NCI-H1930 (cell line): ENCODE measurements at regions not wholly inside any gene's neighbourhood (a gene's known extent, or its start where the extent isn't known, plus 50 kb on each side); places are given as distances from the start of the nearest gene placed in this dataset.

ENCODE experiments used
- DNase-seq, 2 experiments: peaks; one replicate each; lab custom pipeline; 2025; lab: John Stamatoyannopoulos, UW

DNA sequence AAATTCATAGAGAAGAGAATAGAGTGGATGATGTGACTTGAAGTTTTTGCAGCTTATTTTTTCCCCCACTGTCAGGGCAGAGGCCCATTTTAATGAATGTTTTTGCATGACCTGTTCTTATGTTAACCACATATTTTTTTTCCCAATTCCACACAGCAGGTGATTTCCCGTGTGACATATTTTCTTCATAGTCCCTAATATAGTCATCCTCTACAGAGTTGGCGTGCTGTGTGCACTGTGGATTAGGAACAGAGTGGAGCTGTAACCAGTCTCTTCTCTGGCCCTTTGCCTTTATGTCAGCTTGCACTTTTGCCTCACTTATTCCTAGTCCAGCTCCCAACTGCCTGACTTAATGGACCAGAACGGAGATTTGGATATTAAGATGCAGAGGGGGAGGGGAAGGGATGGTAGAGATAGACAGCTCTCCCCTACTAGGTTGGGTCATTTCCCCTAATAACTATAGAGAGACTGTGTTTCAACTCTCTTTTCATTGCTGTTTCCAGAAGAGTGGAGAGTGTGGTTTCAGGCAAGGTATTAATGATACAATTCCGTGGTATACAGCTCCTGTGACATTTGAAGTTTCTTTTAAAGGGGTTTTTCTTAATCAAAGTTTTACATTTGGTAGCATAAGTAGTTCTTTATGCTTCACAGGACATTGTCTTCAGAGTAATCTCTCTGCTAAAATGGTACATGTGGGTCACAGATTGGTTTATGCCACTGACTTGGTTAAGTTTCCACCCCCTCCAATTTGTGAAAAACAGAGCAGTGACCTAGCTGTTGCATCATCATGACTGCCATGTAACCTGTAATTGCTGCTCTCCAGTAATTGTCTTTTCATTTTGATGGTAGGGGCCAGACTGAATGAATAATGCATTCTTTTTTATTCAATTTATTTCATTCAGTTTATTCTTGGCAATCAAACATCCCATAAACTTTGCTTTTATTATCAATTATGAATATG, 161.3 kb downstream of the HAUS1 start:
- peak in 1 of 2 experiments; percentile 31 for DNase-seq

- no peak for DNase-seq
Measured at GRCh38 chr18:46266473-46266872, 162.3 kb downstream of the HAUS1 start.

DNA sequence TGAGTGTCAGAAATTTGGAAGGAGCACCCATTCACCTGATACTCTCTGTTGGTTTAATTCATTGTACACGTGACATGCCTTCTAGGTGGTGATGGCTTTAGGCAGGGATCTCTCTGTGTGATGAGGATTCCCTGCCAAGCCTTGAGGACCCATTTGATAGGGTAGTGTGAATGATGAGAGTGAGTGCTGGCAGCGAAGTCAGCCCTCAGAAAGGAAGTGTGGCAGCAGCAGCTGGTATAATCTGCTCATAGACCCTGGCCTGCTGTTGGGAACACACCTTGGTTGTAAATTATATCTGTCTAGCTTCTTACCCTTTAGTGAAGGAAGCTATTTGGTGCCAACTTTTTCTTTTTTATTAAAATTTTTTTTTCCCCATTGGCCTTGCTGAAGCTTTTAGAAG, 164.5 kb downstream of the HAUS1 start:
- no peak for DNase-seq

DNA sequence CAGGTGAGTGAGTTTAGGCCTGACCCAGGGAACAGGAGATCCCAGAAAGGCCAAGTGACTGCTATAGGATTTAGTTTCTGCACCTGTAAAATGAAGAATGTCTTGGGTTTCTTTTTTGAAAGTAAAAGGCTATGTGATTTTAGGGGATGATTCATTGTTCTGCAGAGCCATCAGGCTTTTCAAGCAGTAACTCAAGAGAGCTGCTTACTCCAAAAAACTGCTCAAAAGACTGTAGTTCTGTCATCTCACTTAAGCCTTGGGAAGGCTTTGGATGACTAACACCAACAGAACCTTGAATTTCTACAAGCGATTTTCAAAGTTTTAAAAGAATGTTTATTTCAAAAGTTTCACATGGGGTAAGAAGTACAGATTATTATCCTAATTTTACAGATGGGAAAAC, 165.1 kb downstream of the HAUS1 start:
- no peak for DNase-seq

DNA sequence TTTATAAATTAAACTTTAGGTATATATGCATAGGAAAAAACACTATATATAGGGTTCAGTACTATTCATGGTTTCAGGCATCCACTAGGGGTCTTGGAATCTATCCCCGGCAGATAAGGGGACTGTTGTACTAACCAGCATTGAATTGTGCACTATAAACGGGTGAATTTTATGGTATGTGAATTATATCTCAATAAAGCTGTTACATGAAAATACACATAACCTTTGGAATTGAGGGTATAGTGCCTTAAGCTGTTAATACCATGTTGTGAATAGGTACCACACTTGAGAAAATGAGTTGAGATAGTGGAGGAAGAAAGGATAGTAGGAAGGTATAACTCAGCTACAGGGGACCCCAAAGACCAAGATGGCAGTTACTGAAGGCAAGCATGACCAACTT, 167.3 kb downstream of the HAUS1 start:
- no peak for DNase-seq

GRCh38 chr18:46273861-46274260, 169.7 kb downstream of the HAUS1 start:
- DNase-seq = no peak

DNA sequence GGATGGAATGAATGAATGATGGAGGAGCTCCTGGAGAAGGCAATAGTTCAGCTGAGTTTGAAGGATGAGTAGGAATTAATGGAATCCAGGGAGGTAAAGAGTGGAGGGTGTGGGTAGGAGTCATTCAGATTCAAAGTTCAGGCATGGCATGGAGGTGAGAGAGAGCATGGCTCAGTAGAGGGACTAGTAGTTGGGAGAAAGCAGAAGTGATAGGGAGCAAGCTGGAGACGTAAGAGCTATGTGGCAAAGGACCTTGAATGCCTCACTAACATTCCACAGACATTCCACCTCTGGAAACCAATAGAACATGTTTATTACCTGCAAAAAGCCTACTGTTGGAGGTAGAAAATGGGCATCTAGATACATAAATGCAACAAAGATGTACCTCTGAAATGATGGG, 170.1 kb downstream of the HAUS1 start:
- no peak for DNase-seq

DNA sequence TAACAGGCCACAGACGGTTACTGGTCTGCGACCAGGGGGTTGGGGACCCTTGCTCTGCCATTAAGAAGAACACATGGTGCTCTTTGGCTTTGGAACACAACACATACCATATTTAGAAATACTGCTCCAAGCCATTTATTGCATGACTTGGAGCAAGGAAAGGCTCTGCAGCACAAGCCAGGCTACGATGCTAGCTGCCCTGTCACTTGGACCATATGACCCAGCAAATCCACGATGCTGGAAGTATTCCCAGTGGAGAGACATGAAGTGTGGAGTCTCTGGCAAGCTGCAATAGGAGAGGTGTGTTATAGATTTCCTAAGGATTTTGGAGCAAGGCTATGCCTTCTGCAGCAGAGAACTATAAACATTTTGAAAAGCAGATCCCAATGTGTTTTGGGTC, 171.2 kb downstream of the HAUS1 start:
- no peak for DNase-seq

DNA sequence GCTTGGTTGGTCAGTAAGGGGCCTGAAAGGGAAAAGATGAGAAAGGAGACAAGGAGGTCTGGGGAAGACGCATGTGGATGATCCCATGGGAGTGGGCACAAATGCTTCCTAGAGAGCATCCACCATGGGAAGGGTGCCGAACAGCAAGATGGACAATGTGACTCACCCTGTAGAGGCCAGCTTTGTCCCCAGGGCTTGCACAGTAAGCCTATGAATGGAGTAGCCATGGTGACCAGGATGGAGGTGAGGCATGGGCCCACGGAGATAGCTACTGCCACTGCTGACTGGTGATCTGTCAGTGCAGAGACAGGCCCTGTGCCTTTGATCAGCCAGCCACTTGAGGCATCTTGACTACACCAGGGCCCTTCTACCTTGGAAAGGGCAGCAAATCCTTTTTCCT, 172.6 kb downstream of the HAUS1 start:
- no peak for DNase-seq

DNA sequence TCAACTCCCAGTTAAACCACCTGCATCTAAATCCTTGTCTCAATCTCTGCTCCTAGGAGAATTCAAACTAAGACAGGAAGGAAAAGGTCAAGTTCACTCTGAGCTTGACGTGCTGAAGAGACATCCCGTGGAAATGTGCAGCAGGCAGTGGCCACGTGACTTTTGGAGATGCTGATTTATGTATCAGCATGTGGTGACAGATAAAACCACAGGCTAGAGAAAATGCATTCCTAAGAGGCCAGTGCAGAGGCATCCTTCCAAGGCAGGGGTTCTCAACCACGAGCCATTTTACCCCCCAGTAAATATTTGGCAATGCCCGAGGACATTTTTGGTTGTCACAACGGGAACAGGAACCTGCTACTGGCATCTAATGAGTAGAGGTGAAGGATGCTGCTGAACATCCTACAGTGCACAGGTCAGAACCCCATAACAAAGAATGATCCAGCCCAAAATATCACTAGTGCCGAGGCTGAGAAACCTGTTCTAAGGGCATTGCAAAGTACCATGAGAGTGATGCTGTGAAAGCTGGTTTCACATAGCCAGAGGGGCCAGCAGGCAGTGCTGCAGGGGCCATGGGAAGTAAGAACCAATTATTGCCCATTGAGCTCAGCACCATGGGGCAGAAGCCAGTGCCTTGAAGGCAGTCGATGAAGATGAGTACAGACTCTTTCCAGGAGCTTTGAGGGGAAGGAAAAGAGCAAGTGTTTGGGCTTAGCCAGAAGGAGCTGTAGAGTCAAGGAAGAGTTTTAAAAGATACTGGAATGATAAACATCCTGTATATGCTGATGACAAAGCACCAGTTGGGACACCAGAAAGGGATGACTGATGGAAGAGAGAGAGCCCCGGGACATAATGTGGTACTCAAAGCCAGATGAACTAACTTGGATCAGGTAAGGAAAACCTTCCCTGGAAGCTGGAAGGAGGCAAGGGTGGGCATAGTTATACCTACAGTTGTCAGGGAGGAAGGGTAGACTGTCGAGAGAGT, 174.6 kb downstream of the HAUS1 start:
- no peak for DNase-seq

DNA sequence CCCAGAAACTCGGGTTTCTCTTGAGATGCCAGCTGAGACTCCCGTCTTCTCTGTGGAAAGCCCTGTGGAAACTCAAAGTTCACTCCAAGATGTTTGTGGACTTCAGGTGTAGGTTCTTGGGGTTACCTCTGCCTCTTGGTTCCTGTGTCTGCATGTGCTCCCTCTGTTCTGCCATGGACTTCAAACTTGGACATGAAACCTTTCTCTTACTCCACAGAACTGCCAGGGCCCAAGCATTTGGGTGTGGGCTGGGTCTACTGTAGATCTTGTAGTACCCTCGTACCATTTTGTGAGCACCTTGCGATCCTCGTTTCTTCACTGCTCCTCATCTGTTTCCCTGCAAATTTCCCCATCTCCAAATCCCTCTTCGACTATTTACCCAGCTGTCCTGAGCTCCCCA, 175.5 kb downstream of the HAUS1 start:
- DNase-seq = no peak

DNA sequence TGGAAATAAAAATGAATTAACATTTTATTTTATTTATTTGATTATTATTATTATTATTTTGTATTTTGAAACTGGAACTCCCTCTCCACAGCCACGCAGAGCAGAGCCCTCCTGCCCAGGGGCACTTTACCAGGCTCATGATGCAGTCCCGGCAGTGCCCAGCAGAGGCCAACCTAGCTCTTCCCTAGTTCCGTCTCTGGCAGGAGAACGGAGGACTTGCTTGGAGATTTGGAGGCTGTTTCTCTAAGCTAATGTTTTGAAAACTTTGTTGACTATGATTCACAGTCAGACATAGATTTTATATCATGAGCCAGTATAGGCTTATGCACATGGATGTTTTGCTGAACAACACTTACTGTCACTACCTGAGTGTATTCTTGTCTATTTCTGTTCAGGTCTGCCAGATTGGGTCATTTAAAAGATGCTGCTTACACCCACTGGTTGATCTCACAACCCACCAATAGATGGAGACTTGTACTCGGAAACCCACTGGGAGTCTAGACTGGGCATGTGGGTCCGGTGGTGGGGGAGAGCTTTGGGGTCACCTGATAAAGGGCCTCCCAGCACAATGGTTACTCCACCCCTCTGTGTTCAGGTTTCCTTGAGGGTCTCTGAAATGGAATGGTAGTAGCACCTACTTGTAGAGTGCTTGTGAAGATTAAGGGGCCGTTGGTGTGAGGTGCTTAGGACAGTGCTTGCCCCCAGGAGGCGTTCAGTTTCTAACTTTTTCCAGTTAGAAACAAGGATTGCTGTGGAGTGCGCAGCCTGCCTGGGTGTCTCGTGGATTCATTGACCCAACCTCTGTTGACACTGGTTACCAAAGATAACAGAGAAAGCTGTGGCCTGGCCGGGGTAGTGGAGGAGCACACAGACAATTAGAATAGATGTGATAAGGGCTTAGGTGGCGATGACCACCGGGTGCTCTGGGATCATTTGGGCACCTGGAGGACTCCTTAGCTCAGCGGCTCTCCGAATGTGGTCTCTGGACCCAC, 177.3 kb downstream of the HAUS1 start:
- peak; percentile 13 to 58 for DNase-seq

DNA sequence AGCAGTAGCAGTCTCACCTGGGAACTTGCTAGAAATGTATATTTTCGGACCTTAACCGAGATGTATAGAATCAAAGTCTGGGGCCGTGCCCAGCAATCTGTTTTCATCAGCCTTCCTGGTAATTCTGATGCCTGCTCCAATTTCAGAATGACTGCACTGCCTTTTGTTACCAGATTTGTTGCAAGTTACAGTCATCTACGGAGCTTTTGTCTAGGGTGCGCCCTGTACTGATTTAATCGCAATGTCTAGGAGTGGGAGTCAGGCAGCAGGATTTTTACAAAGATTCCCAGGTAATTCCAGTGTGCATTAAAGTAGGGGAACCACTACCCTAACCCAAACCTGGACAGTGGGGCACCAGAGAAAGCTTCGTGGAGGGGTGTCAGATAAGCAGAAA, 178.0 kb downstream of the HAUS1 start:
- no peak for DNase-seq

DNA sequence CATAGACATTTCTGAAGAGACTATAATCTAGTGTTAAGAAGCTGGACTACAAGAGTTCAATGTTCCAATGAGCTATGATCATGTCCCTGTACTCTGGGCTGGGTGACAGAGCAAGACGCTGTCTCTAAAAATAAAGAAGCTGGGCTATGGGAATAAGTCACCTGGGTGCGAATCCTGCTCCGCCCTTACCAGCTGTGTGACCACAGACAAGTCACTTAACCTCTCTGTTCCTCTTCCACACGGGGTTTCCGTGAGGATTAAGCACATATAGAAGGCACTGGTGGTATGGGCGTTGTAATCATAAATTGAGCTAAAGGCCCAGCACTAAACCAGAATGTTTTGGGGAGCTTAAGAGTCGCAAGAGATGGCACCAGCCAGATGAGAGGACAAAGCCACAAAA, 178.5 kb downstream of the HAUS1 start:
- DNase-seq = no peak

DNA sequence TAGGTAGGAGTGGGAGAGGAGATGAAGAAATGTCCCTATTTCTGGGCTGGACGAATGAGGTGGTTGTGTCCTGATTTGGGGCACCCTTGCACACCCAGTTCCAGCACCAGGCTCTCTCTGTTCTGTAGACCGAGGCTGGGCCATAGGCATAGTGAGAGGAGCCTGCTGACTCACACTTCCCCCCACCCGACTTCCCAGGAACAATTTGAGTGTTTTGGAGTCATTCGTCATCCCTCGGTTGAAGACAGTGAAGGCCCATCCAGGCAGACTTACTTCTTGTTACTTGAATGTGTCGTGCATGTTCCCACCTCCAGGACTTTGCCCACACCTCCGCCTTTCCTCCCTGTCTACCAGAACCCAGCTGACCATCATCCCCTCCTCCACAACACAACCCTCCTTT, 179.1 kb downstream of the HAUS1 start:
- no peak for DNase-seq

GRCh38 chr18:46283895-46284295, 179.7 kb downstream of the HAUS1 start:
- DNase-seq = no peak

- no peak for DNase-seq
Measured at GRCh38 chr18:46289463-46289862, 185.3 kb downstream of the HAUS1 start.

DNA sequence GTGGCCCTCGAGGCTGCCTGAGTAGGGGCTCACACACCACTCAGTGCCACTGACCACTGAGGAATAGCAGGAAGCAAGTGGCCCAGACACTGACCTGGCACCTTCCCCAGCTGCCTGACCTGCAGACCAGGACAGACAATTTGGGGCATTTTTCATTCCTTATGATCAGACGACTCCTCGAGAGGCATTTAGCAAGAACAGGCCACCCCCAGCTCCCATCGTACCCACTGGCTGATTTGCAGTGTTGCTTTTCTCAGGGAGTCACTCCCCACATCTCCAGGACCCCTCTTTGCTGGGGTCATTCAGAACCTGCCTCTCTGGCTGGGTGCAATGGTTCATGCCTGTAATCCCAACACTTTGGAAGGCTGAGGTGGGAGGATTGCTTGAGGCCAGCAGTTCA, 185.7 kb downstream of the HAUS1 start:
- DNase-seq = no peak

DNA sequence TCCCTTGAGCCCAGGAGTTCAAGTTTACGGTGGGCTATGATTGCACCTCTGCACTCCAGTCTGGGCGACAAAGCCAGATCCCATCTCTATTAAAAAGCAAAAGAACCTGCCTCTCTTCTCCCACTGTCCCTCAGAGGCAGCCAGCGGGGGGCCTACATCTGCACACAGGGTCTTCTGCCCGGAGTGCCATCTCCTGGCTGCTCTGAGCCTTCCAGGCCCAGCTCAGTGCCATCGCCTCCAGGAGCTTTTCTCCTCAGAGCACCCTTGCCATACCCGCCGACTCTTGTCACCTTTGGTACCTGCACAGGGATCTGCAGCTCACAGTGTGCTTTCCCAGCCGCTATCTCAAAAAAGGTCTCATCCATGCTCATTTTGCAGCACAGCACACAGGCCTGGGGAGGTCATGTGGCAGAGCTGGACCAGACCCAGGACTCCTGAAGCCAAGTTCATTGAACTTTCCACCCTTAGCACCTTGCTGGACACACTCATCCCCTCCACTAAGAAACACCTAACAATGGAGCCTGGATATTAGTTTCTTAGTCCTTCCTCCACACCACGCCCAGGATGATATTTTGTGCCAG, 186.3 kb downstream of the HAUS1 start:
- DNase-seq = no peak

- DNase-seq = no peak
Measured at GRCh38 chr18:46291149-46291548, 187.0 kb downstream of the HAUS1 start.

DNA sequence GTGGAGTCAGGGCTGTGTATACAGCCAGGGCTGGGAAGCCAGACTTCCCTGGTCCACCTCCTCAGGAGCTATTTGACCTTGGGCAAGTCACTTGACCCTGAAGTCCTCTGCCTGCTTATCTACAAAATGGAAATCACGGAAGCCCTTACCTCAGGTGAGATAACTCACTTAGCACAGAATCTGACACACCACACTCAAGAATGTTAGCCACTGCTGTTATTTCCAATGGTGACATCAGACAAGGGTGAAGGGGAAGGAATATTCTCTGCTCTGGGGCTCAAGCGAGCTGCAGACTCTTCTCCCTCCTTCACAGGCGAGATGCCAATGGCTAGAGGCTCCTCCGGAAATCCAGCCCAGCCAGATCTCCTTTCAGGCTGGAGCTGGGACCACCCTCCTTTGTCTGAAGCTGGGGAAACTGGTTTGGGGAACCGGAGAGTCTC, 189.6 kb downstream of the HAUS1 start:
- no peak for DNase-seq
